T-helper 17 cell (primary cell): ENCODE measurements at regions not wholly inside any gene's neighbourhood (a gene's known extent, or its start where the extent isn't known, plus 50 kb on each side); places are given as distances from the start of the nearest gene placed in this dataset.

Source experiments
- ATAC-seq: fragments of 150-1000 bp; cut with Tn5 transposase; 2 replicates; pipeline ENCODE4 v1.10.0; 2021; ENCODE audit warnings: mild to moderate bottlenecking, moderate library complexity
- DNase-seq, 3 donors: peaks; one replicate each; pipeline versions ENCODE4 v3.0.0 to v3.0.0-alpha.2; 2020 to 2021
- H3K9me3 ChIP-seq: one replicate; pipeline ENCODE4 v1.7.0; 2013; ENCODE audit warnings: low read length, mild to moderate bottlenecking; ENCODE audit not compliant: control insufficient read depth, poor library complexity, severe bottlenecking
- H3K27ac Mint-ChIP-seq: one replicate; pipeline ENCODE4 v1.8.0; 2022; ENCODE audit warnings: mild to moderate bottlenecking, moderate library complexity, mixed read lengths
- H3K27me3 Mint-ChIP-seq: one replicate; pipeline ENCODE4 v1.8.0; 2022; ENCODE audit warnings: mixed read lengths
- H3K36me3 Mint-ChIP-seq: one replicate; pipeline ENCODE4 v1.8.0; 2022; ENCODE audit warnings: low read depth, mixed read lengths
- H3K4me1 Mint-ChIP-seq: one replicate; pipeline ENCODE4 v1.8.0; 2022; ENCODE audit warnings: mild to moderate bottlenecking, mixed read lengths
- H3K4me3 Mint-ChIP-seq: one replicate; pipeline ENCODE4 v1.8.0; 2022; ENCODE audit warnings: mild to moderate bottlenecking, moderate library complexity, mixed read lengths

GRCh38 chr2:128949360-128949759 is 630.7 kb upstream of the HS6ST1 start:
- no peaks in the 10 kb centered on the region for H3K4me1 Mint-ChIP-seq
- H3K4me3 Mint-ChIP-seq: no peak overlapping the region
- ATAC-seq (no peak), DNase-seq (no peak)
- no peaks in the 10 kb centered on the region for H3K9me3 ChIP-seq
- no peak overlapping the region for H3K27ac Mint-ChIP-seq
- no peaks in the 10 kb centered on the region for H3K27me3 Mint-ChIP-seq
- H3K36me3 Mint-ChIP-seq: no peaks in the 10 kb centered on the region

- Mint-ChIP-seq H3K36me3 (no peaks in the 10 kb centered on the region), H3K27ac (no peak overlapping the region), H3K4me3 (no peak overlapping the region), H3K4me1 (no peaks in the 10 kb centered on the region), H3K27me3 (no peaks in the 10 kb centered on the region)
- no peak for DNase-seq
- ATAC-seq: no peak
- no peaks in the 10 kb centered on the region for H3K9me3 ChIP-seq
Observed at GRCh38 chr2:128950758-128951157, 632.1 kb upstream of the HS6ST1 start.

- Mint-ChIP-seq H3K4me3 (no peak overlapping the region), H3K36me3 (no peaks in the 10 kb centered on the region), H3K27me3 (no peaks in the 10 kb centered on the region), H3K27ac (no peak overlapping the region), H3K4me1 (no peaks in the 10 kb centered on the region)
- H3K9me3 ChIP-seq: no peaks in the 10 kb centered on the region
- ATAC-seq (no peak), DNase-seq (no peak)
Observed at GRCh38 chr2:128958241-128958640, 639.6 kb upstream of the HS6ST1 start.

GRCh38 chr2:128967646-128968045 is 649.0 kb upstream of the HS6ST1 start:
- no peak overlapping the region for H3K4me3 Mint-ChIP-seq
- no peak for ATAC-seq
- no peaks in the 10 kb centered on the region for H3K36me3 Mint-ChIP-seq
- no peaks in the 10 kb centered on the region for H3K9me3 ChIP-seq
- DNase-seq: no peak
- H3K27ac Mint-ChIP-seq: no peak overlapping the region
- peaks cover 2% of the 10 kb centered on the region for H3K4me1 Mint-ChIP-seq
- peaks cover 1% of the 10 kb centered on the region for H3K27me3 Mint-ChIP-seq

GRCh38 chr2:128969374-128969773 is 650.7 kb upstream of the HS6ST1 start:
- H3K4me1 Mint-ChIP-seq: peaks cover 2% of the 10 kb centered on the region
- no peak for DNase-seq
- H3K36me3 Mint-ChIP-seq: no peaks in the 10 kb centered on the region
- no peak overlapping the region for H3K4me3 Mint-ChIP-seq
- H3K9me3 ChIP-seq: no peaks in the 10 kb centered on the region
- peaks cover 7% of the 10 kb centered on the region for H3K27me3 Mint-ChIP-seq
- no peak for ATAC-seq
- no peak overlapping the region for H3K27ac Mint-ChIP-seq

- Mint-ChIP-seq H3K27me3 (peaks cover 7% of the 10 kb centered on the region), H3K27ac (no peak overlapping the region), H3K36me3 (no peaks in the 10 kb centered on the region), H3K4me3 (no peak overlapping the region), H3K4me1 (peaks cover 2% of the 10 kb centered on the region)
- no peak for ATAC-seq
- H3K9me3 ChIP-seq: no peaks in the 10 kb centered on the region
- no peak for DNase-seq
Observed at GRCh38 chr2:128970332-128971116, 651.9 kb upstream of the HS6ST1 start.

- DNase-seq (no peak), ATAC-seq (no peak)
- Mint-ChIP-seq H3K4me3 (no peak overlapping the region), H3K36me3 (no peaks in the 10 kb centered on the region), H3K4me1 (peaks cover 2% of the 10 kb centered on the region), H3K27me3 (peaks cover 7% of the 10 kb centered on the region), H3K27ac (no peak overlapping the region)
- H3K9me3 ChIP-seq: no peaks in the 10 kb centered on the region
Observed at GRCh38 chr2:128973566-128973965, 654.9 kb upstream of the HS6ST1 start.

- DNase-seq: no peak
- H3K4me1 Mint-ChIP-seq: no peaks in the 10 kb centered on the region
- ATAC-seq: no peak
- H3K9me3 ChIP-seq: no peaks in the 10 kb centered on the region
- H3K27me3 Mint-ChIP-seq: peaks cover 5% of the 10 kb centered on the region
- no peak overlapping the region for H3K4me3 Mint-ChIP-seq
- H3K27ac Mint-ChIP-seq: no peak overlapping the region
- no peaks in the 10 kb centered on the region for H3K36me3 Mint-ChIP-seq
Observed at GRCh38 chr2:128978212-128978611, 659.5 kb upstream of the HS6ST1 start.

GRCh38 chr2:128979182-128979581 is 660.5 kb upstream of the HS6ST1 start:
- no peaks in the 10 kb centered on the region for H3K36me3 Mint-ChIP-seq
- ATAC-seq: no peak

GRCh38 chr2:128980475-128980874 is 661.8 kb upstream of the HS6ST1 start:
- Mint-ChIP-seq H3K27ac (no peak overlapping the region), H3K4me1 (no peaks in the 10 kb centered on the region), H3K36me3 (no peaks in the 10 kb centered on the region), H3K27me3 (peaks cover 5% of the 10 kb centered on the region), H3K4me3 (no peak overlapping the region)
- no peaks in the 10 kb centered on the region for H3K9me3 ChIP-seq
- DNase-seq (no peak), ATAC-seq (no peak)

More at GRCh38 chr2:128979182-128979581, 660.5 kb upstream of the HS6ST1 start:
- Mint-ChIP-seq H3K27me3 (peaks cover 5% of the 10 kb centered on the region), H3K4me3 (no peak overlapping the region), H3K27ac (no peak overlapping the region), H3K4me1 (no peaks in the 10 kb centered on the region)
- DNase-seq: no peak
- no peaks in the 10 kb centered on the region for H3K9me3 ChIP-seq

GRCh38 chr2:128981353-128981752 is 662.7 kb upstream of the HS6ST1 start:
- no peaks in the 10 kb centered on the region for H3K36me3 Mint-ChIP-seq
- H3K4me1 Mint-ChIP-seq: no peaks in the 10 kb centered on the region
- ATAC-seq (no peak), DNase-seq (no peak)
- no peak overlapping the region for H3K4me3 Mint-ChIP-seq
- no peak overlapping the region for H3K27ac Mint-ChIP-seq
- peaks cover 5% of the 10 kb centered on the region for H3K27me3 Mint-ChIP-seq
- no peaks in the 10 kb centered on the region for H3K9me3 ChIP-seq

GRCh38 chr2:128982001-128982400 is 663.3 kb upstream of the HS6ST1 start:
- H3K27ac Mint-ChIP-seq: no peak overlapping the region
- ATAC-seq (no peak), DNase-seq (no peak)
- H3K27me3 Mint-ChIP-seq: peaks cover 5% of the 10 kb centered on the region
- H3K4me3 Mint-ChIP-seq: no peak overlapping the region
- H3K4me1 Mint-ChIP-seq: no peaks in the 10 kb centered on the region
- H3K9me3 ChIP-seq: no peaks in the 10 kb centered on the region
- no peaks in the 10 kb centered on the region for H3K36me3 Mint-ChIP-seq

GRCh38 chr2:128982670-128983069 is 664.0 kb upstream of the HS6ST1 start:
- no peaks in the 10 kb centered on the region for H3K36me3 Mint-ChIP-seq
- no peak for DNase-seq
- no peak for ATAC-seq
- no peaks in the 10 kb centered on the region for H3K4me1 Mint-ChIP-seq
- no peaks in the 10 kb centered on the region for H3K9me3 ChIP-seq
- peaks cover 5% of the 10 kb centered on the region for H3K27me3 Mint-ChIP-seq
- no peak overlapping the region for H3K27ac Mint-ChIP-seq
- H3K4me3 Mint-ChIP-seq: no peak overlapping the region

GRCh38 chr2:128983094-128983493 is 664.4 kb upstream of the HS6ST1 start:
- Mint-ChIP-seq H3K27ac (no peak overlapping the region), H3K27me3 (peaks cover 5% of the 10 kb centered on the region), H3K4me3 (no peak overlapping the region), H3K36me3 (no peaks in the 10 kb centered on the region), H3K4me1 (no peaks in the 10 kb centered on the region)
- no peaks in the 10 kb centered on the region for H3K9me3 ChIP-seq
- ATAC-seq: no peak
- no peak for DNase-seq
